HuH-7 (cell line): ENCODE measurements at regions not wholly inside any gene's neighbourhood (a gene's known extent, or its start where the extent isn't known, plus 50 kb on each side); places are given as distances from the start of the nearest gene placed in this dataset.
A peak's percentile ranks its signal among the peaks of the same experiment; 100 is the strongest.

ENCODE experiments used
- DNase-seq: peaks from one replicate; pipeline ENCODE4 v3.0.0; 2011; ENCODE audit warnings: low spot score

GRCh38 chr18:39667905-39668304, 2102.3 kb upstream of the CELF4 start:
- no peak for DNase-seq

DNA sequence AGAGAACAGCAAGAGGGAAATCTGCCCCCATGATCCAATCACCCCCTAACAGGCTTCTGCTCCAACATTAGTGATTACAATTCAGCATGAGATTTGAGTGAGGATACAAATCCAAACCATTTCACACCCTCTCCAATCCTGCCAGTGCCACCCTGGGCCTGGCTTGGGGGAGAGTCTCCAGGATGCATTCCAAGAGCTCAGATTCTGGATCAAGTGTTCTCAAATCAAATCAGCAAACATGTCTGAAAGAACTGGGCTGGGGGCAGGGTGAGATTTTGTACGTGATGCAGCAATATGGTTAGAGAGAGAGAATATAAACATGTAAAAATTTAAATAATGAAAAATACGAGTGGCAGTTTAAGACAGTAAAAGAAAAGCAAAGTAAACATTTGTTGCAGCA, 2100.9 kb upstream of the CELF4 start:
- DNase-seq, result no peak

DNA sequence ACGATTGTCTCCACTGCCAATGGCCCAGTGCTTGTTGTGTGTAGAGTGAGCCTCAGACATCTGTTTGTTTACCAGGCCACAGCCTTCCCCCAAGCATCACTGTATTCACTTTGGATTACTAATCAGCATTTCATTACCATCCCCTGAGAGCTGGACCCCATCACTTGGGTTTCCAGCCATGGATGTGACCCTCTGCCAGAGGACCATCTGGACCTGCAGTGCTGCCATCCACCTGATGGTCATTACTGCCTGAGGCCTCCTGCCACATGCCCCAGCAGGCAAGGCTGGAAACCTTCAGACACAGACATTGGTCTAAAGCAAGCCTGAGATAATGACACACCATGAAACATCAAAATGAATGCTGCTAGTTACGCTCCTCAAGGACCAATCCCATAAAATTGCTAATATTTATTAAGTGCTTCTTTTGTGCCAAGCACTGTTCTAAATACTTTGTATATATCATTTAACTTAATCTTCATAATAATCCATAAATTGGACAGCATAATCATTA, 2096.3 kb upstream of the CELF4 start:
- no peak for DNase-seq

- DNase-seq, result no peak
These were observed 2094.5 kb upstream of the CELF4 start for GRCh38 chr18:39660141-39660540.

GRCh38 chr18:39655341-39655740, 2089.7 kb upstream of the CELF4 start:
- no peak for DNase-seq

GRCh38 chr18:39653221-39653620, 2087.6 kb upstream of the CELF4 start:
- DNase-seq, result no peak

DNA sequence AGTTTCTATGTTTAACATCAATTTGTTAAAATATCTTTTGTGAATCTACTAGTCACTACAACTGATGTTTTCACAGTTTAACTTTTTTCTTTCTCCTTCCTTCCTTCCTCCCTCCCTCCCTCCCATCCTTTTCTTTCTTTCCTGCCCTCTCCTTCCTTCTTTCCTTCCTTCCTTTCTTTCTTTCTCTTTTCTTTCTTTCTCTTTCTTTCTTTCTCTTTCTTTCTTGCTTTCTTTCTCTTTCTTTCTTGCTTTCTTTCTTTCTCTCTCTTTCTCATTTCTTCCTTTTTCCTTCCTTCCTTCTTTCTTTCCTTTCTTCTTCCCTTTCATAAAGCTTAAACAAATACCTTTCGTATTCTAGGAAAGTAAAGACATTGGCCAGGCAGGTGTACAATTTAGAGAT, 2083.0 kb upstream of the CELF4 start:
- no peak for DNase-seq

- DNase-seq, result no peak
These were observed 2082.3 kb upstream of the CELF4 start for GRCh38 chr18:39647627-39648534.

- DNase-seq, result no peak
These were observed 2072.6 kb upstream of the CELF4 start for GRCh38 chr18:39638224-39638623.

DNA sequence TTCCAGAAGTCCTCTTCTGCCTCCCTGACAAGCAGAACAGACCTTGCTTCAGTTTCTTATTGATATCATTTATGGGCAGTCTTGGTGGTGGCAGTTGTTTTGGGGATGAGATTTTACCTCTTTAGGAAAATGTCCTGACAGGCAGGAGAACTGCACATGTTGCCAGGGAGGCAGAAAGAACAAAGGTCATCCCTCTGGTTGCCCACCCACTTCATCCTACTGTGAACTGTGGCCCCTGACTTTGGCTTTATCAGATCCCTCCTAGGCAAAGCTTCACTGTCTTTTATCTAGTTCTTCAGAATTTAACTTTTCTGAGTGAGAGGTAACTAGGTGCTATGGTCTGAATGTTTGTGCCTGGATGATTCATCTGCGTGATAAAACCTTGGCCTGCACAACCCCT, 2071.3 kb upstream of the CELF4 start:
- DNase-seq, result no peak

- DNase-seq, result no peak
These were observed 2070.4 kb upstream of the CELF4 start for GRCh38 chr18:39635966-39636365.

DNA sequence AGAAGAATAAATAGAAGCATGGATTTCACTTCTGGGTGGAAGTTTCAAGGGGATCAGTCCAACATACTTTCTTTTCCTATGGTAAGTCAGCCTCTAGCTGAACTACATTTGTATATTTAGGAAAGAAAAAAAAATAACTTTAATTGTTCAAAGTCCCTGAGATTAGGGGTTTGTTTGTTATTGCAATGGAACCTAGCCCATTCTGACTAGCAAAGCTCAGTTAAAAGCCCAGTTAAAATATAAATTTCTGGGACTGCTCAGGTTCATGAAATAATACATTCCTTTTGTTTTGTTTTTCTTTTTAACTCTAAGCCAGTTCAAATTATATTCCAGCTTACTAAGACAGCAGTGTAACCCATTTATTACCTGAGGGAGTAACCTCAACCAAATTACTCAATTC, 2069.6 kb upstream of the CELF4 start:
- DNase-seq, result no peak

- no peak for DNase-seq
These were observed 2062.3 kb upstream of the CELF4 start for GRCh38 chr18:39627936-39628335.

GRCh38 chr18:39624961-39625360, 2059.4 kb upstream of the CELF4 start:
- no peak for DNase-seq

DNA sequence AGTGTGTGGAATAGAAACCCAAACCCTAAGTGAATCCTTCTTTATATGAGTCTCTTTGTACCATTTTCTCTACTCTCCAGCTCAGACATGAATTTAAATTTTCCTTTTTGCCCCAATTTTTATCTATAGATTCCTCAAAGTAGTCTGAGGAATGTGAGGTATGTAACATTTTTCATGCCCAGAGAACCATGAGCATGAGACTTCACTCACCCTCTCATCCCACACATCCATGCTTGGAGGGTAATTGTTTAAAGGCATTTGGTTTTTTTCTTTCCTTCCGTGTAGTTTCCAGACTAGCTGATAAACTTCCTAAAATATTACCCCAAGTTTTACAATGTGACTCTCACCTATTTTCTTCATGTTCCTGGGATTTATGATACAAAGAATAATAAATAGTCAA, 2056.8 kb upstream of the CELF4 start:
- no peak for DNase-seq

GRCh38 chr18:39620551-39621168, 2055.1 kb upstream of the CELF4 start:
- DNase-seq, result peak; percentile 18

- no peak for DNase-seq
These were observed 2052.8 kb upstream of the CELF4 start for GRCh38 chr18:39618265-39619003.

DNA sequence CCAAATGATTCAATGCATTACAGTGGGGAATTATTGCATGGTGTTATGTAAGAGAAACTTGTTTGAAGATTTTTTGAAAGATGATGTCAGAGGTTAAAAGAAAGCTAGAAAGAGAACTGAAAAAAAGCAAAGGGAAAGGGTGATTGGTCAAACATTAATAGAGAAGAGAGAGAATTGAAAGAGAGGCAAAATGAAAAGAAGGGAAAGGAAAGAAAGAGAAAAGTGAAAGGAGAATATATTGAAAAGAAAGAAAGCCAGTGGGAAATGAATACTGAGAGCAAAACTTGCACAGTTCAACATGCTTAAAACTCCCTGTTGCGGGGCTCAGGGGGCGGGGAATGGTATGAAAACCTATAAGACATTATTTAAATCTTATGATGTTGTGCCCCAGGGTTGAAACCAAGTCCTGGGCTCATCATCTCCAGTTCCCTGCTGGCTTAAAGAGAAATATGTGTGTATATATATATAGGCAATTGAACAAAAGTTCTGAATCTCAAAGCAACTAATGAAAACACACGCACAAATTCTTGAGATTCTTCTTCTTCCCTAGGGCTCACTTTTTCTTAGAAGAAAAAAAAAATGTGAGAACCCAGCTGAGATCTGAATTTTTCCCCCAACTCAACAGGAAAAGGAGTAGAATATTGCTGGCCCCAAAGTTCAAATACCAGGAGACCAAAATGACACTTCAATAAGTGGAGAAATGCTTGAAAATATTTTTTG, 2045.9 kb upstream of the CELF4 start:
- no peak for DNase-seq

DNA sequence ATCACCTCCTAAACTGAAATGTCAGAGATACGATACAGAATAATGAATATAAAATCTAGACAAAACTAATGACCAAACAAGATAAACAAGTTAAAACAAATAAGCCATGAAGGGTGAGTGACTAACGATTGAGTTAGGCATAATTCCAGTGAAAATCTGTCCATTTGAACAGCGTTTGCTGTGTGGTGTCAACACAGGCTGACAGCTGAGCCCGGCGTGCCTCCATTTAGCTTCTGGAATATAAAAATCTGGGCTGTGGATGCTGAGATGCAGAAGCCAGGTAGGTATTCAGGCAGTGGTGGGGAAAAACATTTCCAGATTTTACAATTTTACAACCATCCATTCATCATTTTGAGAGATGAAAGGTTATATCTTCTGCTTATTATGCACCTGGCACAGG, 2041.4 kb upstream of the CELF4 start:
- no peak for DNase-seq

DNA sequence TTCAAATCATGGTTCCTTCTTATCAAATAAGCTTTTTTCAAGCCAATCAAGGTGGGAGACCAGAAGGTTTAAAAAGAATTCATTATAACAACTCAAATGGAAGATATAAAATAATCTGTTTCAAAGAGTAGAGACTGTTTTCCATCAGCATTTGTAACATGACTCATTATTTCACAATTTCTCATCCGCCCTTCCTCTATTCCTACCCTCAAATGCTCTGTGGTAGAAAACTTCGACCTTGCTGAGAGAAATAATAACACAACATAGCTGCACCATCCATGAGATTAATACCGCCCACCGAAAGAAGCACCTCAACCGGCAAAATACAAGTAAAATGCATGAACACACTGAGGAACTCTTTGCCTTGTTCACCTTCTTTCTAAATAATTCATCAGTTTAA, 2039.2 kb upstream of the CELF4 start:
- no peak for DNase-seq

DNA sequence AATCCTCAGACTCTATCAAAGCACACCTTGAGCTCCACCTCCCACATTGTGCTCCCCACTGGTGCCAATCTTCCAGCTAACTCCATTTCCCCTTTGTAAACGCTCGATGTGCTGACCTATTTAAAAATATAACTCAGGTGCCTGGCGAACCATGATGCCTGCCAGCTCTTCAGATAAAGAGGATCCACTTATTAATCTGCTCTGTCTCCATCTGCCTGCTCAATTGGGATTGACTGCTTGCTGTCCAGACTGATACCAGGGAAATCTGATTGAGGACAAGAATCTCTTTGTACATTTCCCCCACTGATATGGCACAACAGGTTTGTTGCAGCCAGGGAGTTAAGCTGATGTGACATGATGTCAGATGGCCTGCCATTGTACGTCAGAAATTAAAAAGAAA, 2036.5 kb upstream of the CELF4 start:
- no peak for DNase-seq

DNA sequence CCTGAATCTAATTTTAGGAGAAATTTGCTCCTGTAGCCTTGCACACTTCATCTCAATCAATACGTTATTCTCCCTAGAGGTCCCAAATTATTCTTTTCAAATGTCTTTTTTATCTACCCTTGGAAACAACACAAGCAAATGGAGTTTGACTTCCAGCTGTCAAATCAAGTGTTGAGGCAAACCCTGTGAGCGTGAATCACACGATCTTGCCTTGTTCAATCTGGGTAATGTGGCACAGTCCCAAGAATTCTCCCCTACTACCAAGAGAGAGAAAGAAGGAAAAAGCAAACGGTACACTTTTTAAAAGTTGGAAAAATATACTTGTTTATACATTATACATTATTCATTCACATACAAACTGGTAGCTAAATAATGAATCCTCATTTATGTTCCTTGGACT, 2035.3 kb upstream of the CELF4 start:
- DNase-seq, result no peak
